Neural cell (in vitro differentiated cells): ENCODE measurements at regions not wholly inside any gene's neighbourhood (a gene's known extent, or its start where the extent isn't known, plus 50 kb on each side); places are given as distances from the start of the nearest gene placed in this dataset.

Source experiments
- CTCF ChIP-seq: fragments of 450-650 bp; IDR thresholded peaks from 2 replicates; pipeline ENCODE4 v1.5.1; 2014; ENCODE audit warnings: antibody characterized with exemption, mild to moderate bottlenecking, moderate library complexity; ENCODE audit not compliant: poor library complexity, severe bottlenecking
- EP300 ChIP-seq: fragments of 450-650 bp; conservative IDR thresholded peaks from 2 replicates; pipeline ENCODE4 v1.6.1; 2014; ENCODE audit warnings: antibody characterized with exemption, mild to moderate bottlenecking, moderate library complexity; ENCODE audit not compliant: poor library complexity, severe bottlenecking
- MXI1 ChIP-seq: fragments of 450-650 bp; conservative IDR thresholded peaks from 2 replicates; pipeline ENCODE4 v1.6.1; 2014; ENCODE audit warnings: antibody characterized with exemption, mild to moderate bottlenecking; ENCODE audit not compliant: poor library complexity, severe bottlenecking
- RAD21 ChIP-seq: fragments of 450-650 bp; conservative IDR thresholded peaks from 2 replicates; pipeline ENCODE4 v1.6.1; 2014; ENCODE audit warnings: antibody characterized with exemption, mild to moderate bottlenecking, moderate library complexity
- REST ChIP-seq: IDR thresholded peaks from 2 replicates; pipeline ENCODE4 v1.6.1; 2012; ENCODE audit warnings: borderline replicate concordance
- TAF1 ChIP-seq: IDR thresholded peaks from 2 replicates; pipeline ENCODE4 v1.6.1; 2012; ENCODE audit warnings: low read depth

- TF ChIP-seq RAD21 (peak; percentile 81), EP300 (no peak), CTCF (peak; percentile 77), REST (no peak), TAF1 (no peak), MXI1 (no peak)
Measured at GRCh38 chrX:50988649-50989048, 78.1 kb downstream of the BMP15 start.
